Panc1 (cell line): ENCODE measurements at regions not wholly inside any gene's neighbourhood (a gene's known extent, or its start where the extent isn't known, plus 50 kb on each side); places are given as distances from the start of the nearest gene placed in this dataset.

ENCODE experiments used
- ATAC-seq: fragments of 200-7000 bp; cut with Tn5 transposase; 2 replicates; pipeline ENCODE4 v1.9.1; 2020; ENCODE audit warnings: mild to moderate bottlenecking, moderate library complexity
- BruUV-seq: library from RNA; stranded (reverse); fragments of 400-500 nt; replicated peaks from 2 replicates; lab custom pipeline; 2021; lab: Mats Ljungman, UMichigan
- CTCF ChIA-PET: fragments of 300-600 bp; sonication (Branson Sonifier 250); formaldehyde crosslinking; loops from one replicate; lab custom pipeline; 2022; ENCODE audit warnings: antibody characterized with exemption; lab: Charles Lee
- POLR2A ChIA-PET: fragments of 300-600 bp; sonication (Branson Sonifier 250); formaldehyde crosslinking; loops from one replicate; lab custom pipeline; 2022; ENCODE audit warnings: antibody characterized with exemption; lab: Charles Lee
- DNase-seq: peaks from one replicate; pipeline ENCODE4 v3.0.0-alpha.2; 2010; ENCODE audit warnings: low read depth, low spot score
- H3K27ac ChIP-seq: 2 replicates; pipeline ENCODE4 v1.5.1; 2011; ENCODE audit warnings: mild to moderate bottlenecking, low read length, inconsistent platforms
- H3K27me3 ChIP-seq: fragments of 200-500 bp; sonication (Bioruptor generic); 2 replicates; pipeline ENCODE4 v1.6.0; 2014; ENCODE audit warnings: low read length, inconsistent platforms; ENCODE audit not compliant: control insufficient read depth, insufficient read depth
- H3K36me3 ChIP-seq: fragments of 200-500 bp; sonication (Bioruptor generic); 2 replicates; pipeline ENCODE4 v1.5.1; 2014; ENCODE audit warnings: inconsistent platforms, mild to moderate bottlenecking, low read length, moderate library complexity; ENCODE audit not compliant: control insufficient read depth, insufficient read depth
- H3K4me1 ChIP-seq: 2 replicates; pipeline ENCODE4 v1.5.1; 2011; ENCODE audit warnings: inconsistent platforms, mild to moderate bottlenecking, low read length, moderate library complexity; ENCODE audit not compliant: control insufficient read depth, insufficient read depth
- H3K4me3 ChIP-seq, 2 experiments: 2 replicates each; pipeline ENCODE4 v1.5.1; 2011 to 2012; ENCODE audit warnings: low read depth in 2 of 2, low read length in 2 of 2, mild to moderate bottlenecking in 2 of 2, inconsistent platforms in 1 of 2, moderate library complexity in 1 of 2
- H3K9me3 ChIP-seq: fragments of 200-500 bp; sonication (Bioruptor generic); 2 replicates; pipeline ENCODE4 v1.5.1; 2014; ENCODE audit warnings: low read depth, mild to moderate bottlenecking, inconsistent platforms, low read length, moderate library complexity; ENCODE audit not compliant: control insufficient read depth, insufficient read depth
- CTCF ChIP-seq: fragments of 450-650 bp; IDR thresholded peaks from 2 replicates; pipeline ENCODE4 v1.5.1; 2017; ENCODE audit warnings: mild to moderate bottlenecking
- POLR2AphosphoS5 ChIP-seq: IDR thresholded peaks from 2 replicates; pipeline ENCODE4 v1.6.1; 2012; ENCODE audit warnings: mild to moderate bottlenecking, low read depth, low read length, moderate library complexity
- REST ChIP-seq, 2 experiments: IDR thresholded peaks; 2 replicates each; pipeline ENCODE4 v1.6.1; 2011 to 2012; ENCODE audit warnings: low read depth in 2 of 2, control low read depth in 1 of 2, low read length in 1 of 2, mild to moderate bottlenecking in 1 of 2, moderate library complexity in 1 of 2; ENCODE audit not compliant: insufficient read depth in 1 of 2
- SIN3A ChIP-seq: IDR thresholded peaks from 2 replicates; pipeline ENCODE4 v1.6.1; 2012; ENCODE audit warnings: low read depth, mild to moderate bottlenecking, low read length, moderate library complexity, borderline replicate concordance; ENCODE audit not compliant: insufficient read depth
- TCF7L2 ChIP-seq: IDR thresholded peaks from 2 replicates; pipeline ENCODE4 v1.6.1; 2011; ENCODE audit warnings: mild to moderate bottlenecking, low read depth, low read length, inconsistent platforms
- in situ Hi-C: cut with HindIII; loops from 2 replicates; pipeline ENCODE4 v1.10.0; 2016; ENCODE audit warnings: low sequenced_read_pairs, low pct_unique_long_range_greater_than_20kb
- intact Hi-C: fragments of 100-400 bp; cut with micrococcal nuclease; formaldehyde crosslinking; loops from one replicate; pipeline ENCODE4 v1.10.0; 2022; ENCODE audit not compliant: unreplicated experiment

- Histone ChIP-seq H3K36me3 (no peaks in the 10 kb centered on the region), H3K27me3 (no peaks in the 10 kb centered on the region), H3K27ac (no peak overlapping the region), H3K4me3 (no peak overlapping the region), H3K4me1 (no peaks in the 10 kb centered on the region), H3K9me3 (no peaks in the 10 kb centered on the region)
- in situ Hi-C loops (no loop called here), intact Hi-C loops (no loop called here)
- POLR2A ChIA-PET, result no interaction called here
- BruUV-seq, result no TSS peak
- CTCF ChIA-PET, result no interaction called here
- TF ChIP-seq POLR2AphosphoS5 (no peak), TCF7L2 (no peak), REST (IDR thresholded peaks at IDR 0.05; ENCODE audit: insufficient read depth in 1 of 2, low read depth in 2 of 2, low read length in 1 of 2) (no peak), CTCF (no peak), SIN3A (no peak)
- DNase-seq (no peak), ATAC-seq (no peak)
These were observed 123.1 kb downstream of the MIAT start for GRCh38 chr22:26780521-26780920.

GRCh38 chr22:26781062-26781461, 123.7 kb downstream of the MIAT start:
- in situ Hi-C loops, result no loop called here
- TF ChIP-seq SIN3A (no peak), POLR2AphosphoS5 (no peak), REST (IDR thresholded peaks at IDR 0.05; ENCODE audit: insufficient read depth in 1 of 2, low read depth in 2 of 2, low read length in 1 of 2) (no peak), TCF7L2 (no peak), CTCF (no peak)
- no peak for DNase-seq
- BruUV-seq, result no TSS peak
- intact Hi-C loops, result no loop called here
- POLR2A ChIA-PET, result no interaction called here
- H3K27me3 ChIP-seq, result no peaks in the 10 kb centered on the region
- no peaks in the 10 kb centered on the region for H3K9me3 ChIP-seq
- CTCF ChIA-PET, result no interaction called here
- no peaks in the 10 kb centered on the region for H3K4me1 ChIP-seq
- no peak for ATAC-seq
- no peak overlapping the region for H3K27ac ChIP-seq
- no peaks in the 10 kb centered on the region for H3K36me3 ChIP-seq
- no peak overlapping the region for H3K4me3 ChIP-seq
